Right lobe of liver (tissue), 4 donors: ENCODE measurements at regions not wholly inside any gene's neighbourhood (a gene's known extent, or its start where the extent isn't known, plus 50 kb on each side); places are given as distances from the start of the nearest gene placed in this dataset.

Experiments used
- POLR2A ChIP-seq: fragments of 450-650 bp; IDR thresholded peaks from one replicate; pipeline ENCODE4 v1.6.1; 2017; ENCODE audit warnings: antibody characterized with exemption, mild to moderate bottlenecking
- TF ChIP-seq, protein P1 (sequence below), 4 donors: fragments of 200-600 bp in 3 of 4; fragments of 450-650 bp in 1 of 4; IDR thresholded peaks; one replicate each; pipeline versions ENCODE4 v1.5.1 to v1.8.0; 2016 to 2022; ENCODE audit warnings: antibody characterized with exemption in 4 of 4, mild to moderate bottlenecking in 2 of 4
- donor health status: DM: no; HTN: no; CAD: no.
- donor health status: DM: no; HTN: no; CAD: no.
- donor health status: DM: no; HTN: yes; CAD: no.

DNA sequence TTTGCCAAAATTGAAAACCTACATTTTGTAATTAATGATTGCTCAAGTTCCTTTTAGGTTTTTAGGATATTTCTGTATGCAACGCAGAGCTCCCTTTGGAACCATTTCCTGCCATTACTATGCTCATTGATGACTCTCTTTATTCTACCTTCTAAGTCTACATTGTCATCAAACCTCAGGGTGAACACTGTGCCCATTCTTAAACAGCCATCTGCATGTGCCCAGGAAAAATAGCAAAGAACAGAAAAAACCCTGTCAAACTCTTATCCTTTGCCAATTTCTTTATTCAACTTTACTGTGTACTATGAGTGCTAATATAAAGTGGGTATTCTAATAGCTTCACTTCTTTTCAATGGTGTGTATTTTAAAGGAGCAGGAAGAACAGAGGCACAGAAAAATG is 1455.9 kb downstream of the ADGRL3 start:
- TF ChIP-seq, protein P1, sequence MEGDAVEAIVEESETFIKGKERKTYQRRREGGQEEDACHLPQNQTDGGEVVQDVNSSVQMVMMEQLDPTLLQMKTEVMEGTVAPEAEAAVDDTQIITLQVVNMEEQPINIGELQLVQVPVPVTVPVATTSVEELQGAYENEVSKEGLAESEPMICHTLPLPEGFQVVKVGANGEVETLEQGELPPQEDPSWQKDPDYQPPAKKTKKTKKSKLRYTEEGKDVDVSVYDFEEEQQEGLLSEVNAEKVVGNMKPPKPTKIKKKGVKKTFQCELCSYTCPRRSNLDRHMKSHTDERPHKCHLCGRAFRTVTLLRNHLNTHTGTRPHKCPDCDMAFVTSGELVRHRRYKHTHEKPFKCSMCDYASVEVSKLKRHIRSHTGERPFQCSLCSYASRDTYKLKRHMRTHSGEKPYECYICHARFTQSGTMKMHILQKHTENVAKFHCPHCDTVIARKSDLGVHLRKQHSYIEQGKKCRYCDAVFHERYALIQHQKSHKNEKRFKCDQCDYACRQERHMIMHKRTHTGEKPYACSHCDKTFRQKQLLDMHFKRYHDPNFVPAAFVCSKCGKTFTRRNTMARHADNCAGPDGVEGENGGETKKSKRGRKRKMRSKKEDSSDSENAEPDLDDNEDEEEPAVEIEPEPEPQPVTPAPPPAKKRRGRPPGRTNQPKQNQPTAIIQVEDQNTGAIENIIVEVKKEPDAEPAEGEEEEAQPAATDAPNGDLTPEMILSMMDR (IDR thresholded peaks at IDR 0.05) = no peak
- no peak for TF ChIP-seq POLR2A
